GM19099 (cell line): ENCODE measurements at regions not wholly inside any gene's neighbourhood (a gene's known extent, or its start where the extent isn't known, plus 50 kb on each side); places are given as distances from the start of the nearest gene placed in this dataset.

ENCODE experiments used
- POLR2A ChIP-seq: IDR thresholded peaks from 3 replicates; pipeline ENCODE4 v1.6.1; 2011; ENCODE audit warnings: low read depth; ENCODE audit not compliant: insufficient read length; ENCODE audit errors: extremely low read depth

DNA sequence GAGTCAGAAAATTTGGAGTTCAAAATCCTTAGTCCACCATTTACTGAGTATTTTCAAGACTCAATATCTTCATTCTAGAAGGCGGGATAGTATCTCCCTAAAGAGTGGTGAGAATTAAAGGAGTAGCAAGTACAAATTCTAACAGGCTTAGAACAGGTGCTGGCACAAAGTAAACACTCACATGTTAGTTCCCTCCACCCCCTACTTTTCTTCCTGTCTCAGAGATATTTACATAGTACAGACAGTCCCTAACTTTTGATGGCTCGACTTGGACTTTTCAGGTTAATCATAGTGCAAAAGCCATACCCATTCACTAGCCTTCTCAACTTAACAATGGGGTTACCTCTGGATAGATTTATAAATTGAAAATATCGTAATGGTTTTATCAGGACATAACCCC, 476.2 kb upstream of the RASGRP1 start:
- no peak for TF ChIP-seq POLR2A

GRCh38 chr15:39041979-39042495, 477.4 kb upstream of the RASGRP1 start:
- no peak for TF ChIP-seq POLR2A

GRCh38 chr15:39051626-39052322, 487.2 kb upstream of the RASGRP1 start:
- TF ChIP-seq POLR2A = no peak

DNA sequence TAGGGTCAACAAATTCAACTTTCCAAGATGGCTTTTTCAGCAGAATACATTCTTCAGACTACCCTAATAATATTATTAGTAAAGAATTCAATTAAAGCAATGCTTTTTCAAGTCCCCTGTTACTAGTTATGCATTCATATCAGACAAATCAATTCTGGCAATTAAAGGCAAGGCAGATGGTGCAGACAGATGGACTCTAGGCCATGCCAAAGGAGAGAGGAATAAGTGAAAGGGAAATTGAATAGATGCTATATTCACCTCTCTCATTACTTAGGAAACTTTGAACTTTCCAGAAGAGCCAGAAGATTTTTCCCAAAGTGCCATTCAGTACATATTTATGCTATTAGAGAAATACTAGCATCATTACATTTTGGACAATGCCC, 487.7 kb upstream of the RASGRP1 start:
- no peak for TF ChIP-seq POLR2A

- TF ChIP-seq POLR2A = no peak
Observed at GRCh38 chr15:39053480-39053879, 488.9 kb upstream of the RASGRP1 start.

DNA sequence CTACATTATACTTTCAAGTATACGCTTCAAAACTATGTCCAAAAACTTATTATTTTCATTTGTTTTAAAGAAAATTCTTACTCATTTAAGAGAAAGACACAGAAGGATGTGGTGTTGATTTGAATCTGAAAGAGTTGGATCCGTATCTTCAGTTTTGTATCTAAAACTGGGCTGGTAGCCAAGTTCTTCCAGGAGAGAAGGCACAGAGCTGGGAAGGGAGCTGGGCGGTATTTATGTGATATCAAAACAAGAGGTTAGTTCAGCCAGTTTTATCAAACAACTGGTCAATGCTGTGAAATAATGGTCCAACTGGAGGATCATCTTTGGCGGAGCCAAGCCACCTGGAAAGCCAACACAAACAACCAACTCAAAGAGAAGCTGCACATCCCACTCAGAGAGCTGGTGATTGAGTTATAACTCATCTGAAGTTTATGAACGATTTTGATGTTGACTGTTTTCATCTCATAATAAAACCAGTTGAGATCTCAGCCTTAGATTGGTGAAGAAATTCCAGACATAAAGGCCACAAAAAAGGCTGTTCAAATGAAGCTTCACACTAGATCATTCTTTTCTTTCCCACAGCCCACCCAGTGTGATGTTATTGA, 489.6 kb upstream of the RASGRP1 start:
- TF ChIP-seq POLR2A = no peak

DNA sequence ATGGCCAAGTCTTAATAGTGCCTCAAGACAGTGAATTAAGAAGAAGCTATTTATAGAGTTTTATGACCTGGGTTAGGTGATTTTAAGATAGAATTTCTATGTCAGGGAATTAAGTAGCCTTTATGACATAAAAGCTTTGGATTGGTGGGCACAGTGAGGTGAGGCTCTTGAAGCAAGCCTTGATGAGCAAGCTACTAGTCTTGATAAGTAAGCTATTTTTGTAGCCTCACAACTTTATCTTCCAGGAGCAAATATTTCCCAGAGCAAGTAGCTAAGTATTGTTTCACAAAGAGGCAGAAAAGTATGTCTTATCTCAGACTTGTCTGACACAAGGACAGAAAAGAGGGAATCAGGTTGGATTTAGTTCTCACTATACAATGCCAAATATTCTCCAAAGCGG, 491.7 kb upstream of the RASGRP1 start:
- TF ChIP-seq POLR2A = no peak

DNA sequence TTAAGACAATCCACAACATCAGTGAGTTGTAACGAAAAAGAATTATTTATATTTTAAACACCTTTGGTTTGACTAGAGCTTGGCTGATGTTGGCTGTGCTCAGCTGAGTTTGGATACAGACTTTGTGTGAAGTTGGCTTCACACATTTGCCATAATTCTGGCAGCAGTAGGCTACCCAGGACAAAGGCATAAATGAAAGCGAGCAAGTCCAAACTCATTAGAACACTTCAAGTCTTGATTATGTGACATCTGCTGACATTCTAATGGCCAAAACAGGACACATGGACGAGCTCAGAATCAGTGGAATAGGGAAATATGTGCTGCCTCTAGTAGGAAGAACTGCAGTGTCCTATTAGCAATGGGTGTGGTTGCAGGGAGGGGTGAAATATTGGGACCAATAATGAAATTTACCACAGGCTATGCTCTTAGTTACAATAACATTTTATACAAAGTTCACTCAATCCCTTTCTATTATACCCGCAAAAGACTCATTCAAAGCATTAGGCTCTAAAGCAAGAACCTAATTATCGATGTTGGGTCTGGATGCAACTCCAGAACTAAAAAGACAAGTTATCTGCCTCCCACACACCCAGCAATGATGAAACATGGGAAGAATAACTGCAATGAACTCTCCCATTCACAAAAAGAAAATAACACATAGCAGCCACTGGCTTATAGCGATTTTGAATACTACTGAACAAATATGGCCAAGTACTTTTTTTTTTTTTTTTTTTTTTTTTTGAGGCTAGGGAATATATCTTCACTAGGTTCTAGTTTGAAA, 493.9 kb upstream of the RASGRP1 start:
- no peak for TF ChIP-seq POLR2A

DNA sequence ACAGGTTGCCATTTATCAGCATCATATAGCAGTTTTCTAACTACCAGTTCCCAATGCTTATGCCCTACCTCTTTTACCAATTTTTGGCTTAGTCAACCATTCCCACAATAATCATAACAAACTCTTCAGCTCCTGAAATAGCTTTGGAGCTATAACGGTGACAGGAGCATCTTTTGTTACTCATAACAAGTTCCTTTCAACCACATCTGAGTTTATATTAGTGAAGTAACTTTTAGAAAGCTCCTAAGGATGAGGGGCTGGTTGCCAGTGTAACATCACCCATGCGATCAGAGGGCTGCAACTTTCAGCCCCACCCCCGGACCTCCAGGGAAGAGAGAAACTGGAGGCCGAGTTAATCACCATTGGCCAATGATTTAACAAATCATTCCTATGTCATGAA, 495.3 kb upstream of the RASGRP1 start:
- TF ChIP-seq POLR2A = no peak

- no peak for TF ChIP-seq POLR2A
Observed at GRCh38 chr15:39061952-39062464, 497.4 kb upstream of the RASGRP1 start.

- no peak for TF ChIP-seq POLR2A
Observed at GRCh38 chr15:39066677-39067076, 502.1 kb upstream of the RASGRP1 start.

GRCh38 chr15:39074341-39074985, 506.4 kb upstream of the THBS1 start:
- no peak for TF ChIP-seq POLR2A

GRCh38 chr15:39075311-39075710, 505.6 kb upstream of the THBS1 start:
- no peak for TF ChIP-seq POLR2A

DNA sequence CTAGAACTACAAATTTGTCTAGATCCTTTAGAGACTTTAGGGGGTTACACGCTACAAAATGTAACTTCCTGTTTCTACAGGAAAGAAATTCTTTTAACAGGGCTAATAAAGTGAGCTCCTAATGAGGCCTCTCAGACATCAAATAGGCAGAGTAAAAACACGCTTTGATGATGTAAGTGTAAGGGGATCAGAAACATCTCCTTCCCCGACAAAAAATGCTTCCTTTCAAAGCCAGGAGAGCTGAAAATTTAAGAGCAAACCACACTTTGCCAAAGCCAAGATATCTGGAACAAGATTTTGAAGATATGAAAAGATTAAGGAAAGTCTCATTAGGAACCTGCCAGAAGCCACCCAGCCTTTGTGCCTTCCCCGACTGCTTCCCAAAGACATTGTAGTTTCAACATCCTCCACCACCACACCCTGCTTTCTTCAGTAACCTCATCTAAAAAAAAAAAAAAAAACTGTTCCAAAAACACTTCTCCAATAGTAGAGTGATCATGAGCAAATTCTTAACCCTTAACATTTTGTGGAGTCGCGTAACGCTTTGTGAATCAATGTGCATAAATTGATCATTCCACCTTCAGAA, 505.0 kb upstream of the THBS1 start:
- TF ChIP-seq POLR2A = no peak

DNA sequence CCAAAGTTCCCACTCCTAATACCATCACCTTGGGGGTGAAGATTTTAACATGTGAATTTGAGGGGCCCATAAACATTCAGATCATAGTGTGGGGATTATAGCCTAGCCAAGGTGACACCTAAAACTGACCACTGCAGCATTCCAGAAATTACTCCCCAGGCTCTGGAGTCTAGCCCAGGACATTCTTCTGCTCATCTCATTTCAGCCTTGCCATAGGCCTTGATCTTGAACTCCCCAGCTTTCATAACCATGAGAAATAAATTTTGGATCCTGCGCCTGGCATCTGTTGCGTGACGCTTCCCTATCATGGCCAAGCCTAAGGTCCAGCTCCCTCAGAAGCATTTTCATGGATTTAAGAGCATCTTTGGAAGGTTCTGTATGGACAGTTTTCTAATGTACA, 502.9 kb upstream of the THBS1 start:
- no peak for TF ChIP-seq POLR2A
